CD14-positive monocyte (primary cell): ENCODE measurements at regions not wholly inside any gene's neighbourhood (a gene's known extent, or its start where the extent isn't known, plus 50 kb on each side); places are given as distances from the start of the nearest gene placed in this dataset.
A peak's percentile ranks its signal among the peaks of the same experiment; 100 is the strongest.

Experiments
- DNase-seq, 3 donors: peaks; one replicate each; pipeline ENCODE4 v3.0.0-alpha.2; 2011 to 2022
- H2AFZ ChIP-seq: 2 replicates; pipeline ENCODE4 v1.6.0; 2012; ENCODE audit warnings: mild to moderate bottlenecking, low read depth, low read length, inconsistent platforms; ENCODE audit not compliant: insufficient read depth, poor library complexity, severe bottlenecking
- H3K27ac ChIP-seq, 2 donors: 1 replicate in 1 of 2; 2 replicates in 1 of 2; pipeline ENCODE4 v1.5.1; 2012 to 2013; ENCODE audit warnings: low read length in 2 of 2, control low read depth in 1 of 2, inconsistent platforms in 1 of 2, low read depth in 1 of 2, mild to moderate bottlenecking in 1 of 2
- H3K27me3 ChIP-seq, 2 donors: one replicate each; pipeline versions ENCODE4 v1.6.0 to v1.6.1; 2011 to 2013; ENCODE audit warnings: low read length in 2 of 2; ENCODE audit not compliant: control insufficient read depth in 2 of 2, insufficient read depth in 2 of 2
- H3K36me3 ChIP-seq, 2 donors: replicated peaks in 1 of 2; 1 replicate in 1 of 2; 2 replicates in 1 of 2; pipeline versions ENCODE4 v1.5.1 to v1.6.1; 2012 to 2013; ENCODE audit warnings: low read length in 2 of 2, control low read depth in 1 of 2, inconsistent platforms in 1 of 2, mild to moderate bottlenecking in 1 of 2; ENCODE audit not compliant: insufficient read depth in 2 of 2, control insufficient read depth in 1 of 2
- H3K4me1 ChIP-seq, 2 donors: 1 replicate in 1 of 2; 2 replicates in 1 of 2; pipeline versions ENCODE4 v1.5.1 to v1.6.1; 2012 to 2013; ENCODE audit warnings: low read length in 2 of 2, control low read depth in 1 of 2, inconsistent platforms in 1 of 2, mild to moderate bottlenecking in 1 of 2, moderate library complexity in 1 of 2; ENCODE audit not compliant: insufficient read depth in 2 of 2, control insufficient read depth in 1 of 2
- H3K4me2 ChIP-seq: replicated peaks from 2 replicates; pipeline ENCODE3; 2012; ENCODE audit warnings: low read length, moderate library complexity, mild to moderate bottlenecking; ENCODE audit not compliant: poor library complexity, severe bottlenecking; ENCODE audit errors: extremely low read depth
- H3K4me3 ChIP-seq, 3 experiments: fragments of 200-600 bp in 1 of 3; sonication (generic) in 1 of 3; replicated peaks in 1 of 3; 1 replicate in 2 of 3; 2 replicates in 1 of 3; pipeline ENCODE4 v1.5.1; 2011 to 2013; ENCODE audit warnings: low read length in 3 of 3, mild to moderate bottlenecking in 3 of 3, control low read depth in 2 of 3, low read depth in 2 of 3, inconsistent platforms in 1 of 3, moderate library complexity in 1 of 3
- H3K79me2 ChIP-seq: 2 replicates; pipeline ENCODE4 v1.6.0; 2012; ENCODE audit warnings: mild to moderate bottlenecking, control low read depth, inconsistent platforms, low read length, moderate library complexity; ENCODE audit not compliant: insufficient read depth
- H3K9ac ChIP-seq: 2 replicates; pipeline ENCODE4 v1.6.0; 2017; ENCODE audit warnings: low read length, mild to moderate bottlenecking; ENCODE audit not compliant: insufficient read depth, poor library complexity, severe bottlenecking
- H3K9me3 ChIP-seq, 2 donors: replicated peaks in 1 of 2; 1 replicate in 1 of 2; 2 replicates in 1 of 2; pipeline versions ENCODE4 v1.5.1 to v1.6.1; 2012 to 2013; ENCODE audit warnings: low read length in 2 of 2, control low read depth in 1 of 2; ENCODE audit not compliant: control insufficient read depth in 1 of 2, insufficient read depth in 1 of 2
- H4K20me1 ChIP-seq: 2 replicates; pipeline ENCODE4 v1.6.0; 2012; ENCODE audit warnings: mild to moderate bottlenecking, low read length, control low read depth, moderate library complexity; ENCODE audit not compliant: insufficient read depth
- H3K27ac Mint-ChIP-seq, 7 donors: one replicate each; pipeline ENCODE4 v1.8.0; 2020; ENCODE audit warnings: mild to moderate bottlenecking in 7 of 7, mixed read lengths in 7 of 7, moderate library complexity in 6 of 7, inconsistent platforms in 2 of 7
- H3K27me3 Mint-ChIP-seq, 3 donors: one replicate each; pipeline ENCODE4 v1.8.0; 2021 to 2022; ENCODE audit warnings: low read depth in 3 of 3, mild to moderate bottlenecking in 3 of 3, mixed read lengths in 3 of 3, moderate library complexity in 3 of 3, inconsistent platforms in 1 of 3
- H3K36me3 Mint-ChIP-seq, 2 donors: one replicate each; pipeline ENCODE4 v1.8.0; 2020; ENCODE audit warnings: mixed read lengths in 2 of 2, inconsistent platforms in 1 of 2, mild to moderate bottlenecking in 1 of 2
- H3K4me1 Mint-ChIP-seq: one replicate; pipeline ENCODE4 v1.8.0; 2020; ENCODE audit warnings: mild to moderate bottlenecking, mixed read lengths
- H3K4me3 Mint-ChIP-seq, 2 donors: one replicate each; pipeline ENCODE4 v1.8.0; 2020; ENCODE audit warnings: mild to moderate bottlenecking in 2 of 2, mixed read lengths in 2 of 2, moderate library complexity in 1 of 2
- H3K9me3 Mint-ChIP-seq, 7 donors: one replicate each; pipeline ENCODE4 v1.8.0; 2020 to 2022; ENCODE audit warnings: mixed read lengths in 7 of 7, mild to moderate bottlenecking in 6 of 7, moderate library complexity in 6 of 7, inconsistent platforms in 2 of 7
- CTCF ChIP-seq: fragments of 200-600 bp; IDR thresholded peaks from one replicate; pipeline ENCODE4 v1.8.0; 2022; ENCODE audit warnings: antibody characterized with exemption, mild to moderate bottlenecking
- WGBS: methylation state at CpG from one replicate; pipeline ENCODE4 v1.1.5; 2013; ENCODE audit warnings: missing lambda C conversion rate; ENCODE audit not compliant: insufficient coverage; 5-methylcytosine and 5-hydroxymethylcytosine counted together
- intact Hi-C, 2 donors: fragments of 100-400 bp; cut with micrococcal nuclease; formaldehyde crosslinking; loops; one replicate each; pipeline versions ENCODE4 v1.15.0 to v1.15.1; 2023

- Histone ChIP-seq H2AFZ (peak overlapping the region; percentile 28), H3K27ac (no peak overlapping the region), H3K4me2 (peak overlapping the region; percentile 74), H3K79me2 (no peaks in the 10 kb centered on the region), H3K4me3 (peak overlapping the region; percentile 2 to 61 (median 8)), H4K20me1 (no peaks in the 10 kb centered on the region), H3K27me3 (peaks cover 0 to 16% of the 10 kb centered on the region in 2 donors), H3K9ac (peak overlapping the region; percentile 29), H3K9me3 (no peaks in the 10 kb centered on the region), H3K4me1 (peaks cover 22% of the 10 kb centered on the region in 2 donors), H3K36me3 (no peaks in the 10 kb centered on the region)
- H3K9me3 Mint-ChIP-seq, result peaks cover 0 to 4% (median 0%) of the 10 kb centered on the region in 7 donors
- DNase-seq, result peak in 2 of 3 donors; percentile 7 to 15
- intact Hi-C loops, result no loop called here
- peaks cover 31% of the 10 kb centered on the region for H3K4me1 Mint-ChIP-seq
- peaks cover 4 to 29% (median 21%) of the 10 kb centered on the region in 3 donors for H3K27me3 Mint-ChIP-seq
- WGBS, result 1% methylated on average over 14 of the region's 35 CpGs
- peak overlapping the region in 1 of 7 donors; percentile 15 for H3K27ac Mint-ChIP-seq
- no peak for TF ChIP-seq CTCF
- no peaks in the 10 kb centered on the region for H3K36me3 Mint-ChIP-seq
- H3K4me3 Mint-ChIP-seq, result peak overlapping the region; percentile 74 to 84
Observed at GRCh38 chr17:77571155-77571981, 387.1 kb upstream of the TNRC6C start.

- Histone ChIP-seq H2AFZ (peak overlapping the region; percentile 28), H3K9me3 (no peaks in the 10 kb centered on the region), H3K9ac (peak overlapping the region; percentile 29), H3K27ac (no peak overlapping the region), H3K27me3 (peaks cover 0 to 16% of the 10 kb centered on the region in 2 donors), H3K36me3 (no peaks in the 10 kb centered on the region), H3K4me1 (peaks cover 22% of the 10 kb centered on the region in 2 donors), H3K79me2 (no peaks in the 10 kb centered on the region), H4K20me1 (no peaks in the 10 kb centered on the region), H3K4me2 (peak overlapping the region; percentile 74), H3K4me3 (peak overlapping the region in 2 of 3 experiments; percentile 2 to 61)
- no peak for DNase-seq
- no peak overlapping the region for H3K27ac Mint-ChIP-seq
- H3K9me3 Mint-ChIP-seq, result peaks cover 0 to 4% (median 0%) of the 10 kb centered on the region in 7 donors
- intact Hi-C loops, result no loop called here
- peaks cover 6 to 29% (median 21%) of the 10 kb centered on the region in 3 donors for H3K27me3 Mint-ChIP-seq
- whole genome bisulfite sequencing, result 8% methylated on average over 10 of the region's 15 CpGs
- no peaks in the 10 kb centered on the region for H3K36me3 Mint-ChIP-seq
- TF ChIP-seq CTCF, result no peak
- peak overlapping the region; percentile 74 to 84 for H3K4me3 Mint-ChIP-seq
- peaks cover 31% of the 10 kb centered on the region for H3K4me1 Mint-ChIP-seq
Observed at GRCh38 chr17:77572065-77572601, 386.4 kb upstream of the TNRC6C start.
